IMR-90 (cell line): ENCODE measurements at regions not wholly inside any gene's neighbourhood (a gene's known extent, or its start where the extent isn't known, plus 50 kb on each side); places are given as distances from the start of the nearest gene placed in this dataset.

Experiments
- MAZ ChIP-seq: IDR thresholded peaks from 2 replicates; pipeline ENCODE4 v1.6.1; 2012; ENCODE audit warnings: low read depth, mild to moderate bottlenecking, low read length, improper control_type of control experiment, moderate library complexity, borderline replicate concordance
- POLR2A ChIP-seq: IDR thresholded peaks from 2 replicates; pipeline ENCODE4 v1.6.1; 2012; ENCODE audit warnings: mild to moderate bottlenecking, low read depth, low read length
- RAD21 ChIP-seq: IDR thresholded peaks from 2 replicates; pipeline ENCODE4 v1.6.1; 2012; ENCODE audit warnings: low read length, improper control_type of control experiment
- RCOR1 ChIP-seq: IDR thresholded peaks from 2 replicates; pipeline ENCODE4 v1.6.1; 2012; ENCODE audit warnings: mild to moderate bottlenecking, low read length, improper control_type of control experiment; ENCODE audit not compliant: insufficient replicate concordance
- SMC3 ChIP-seq: fragments of 150-350 bp; IDR thresholded peaks from 2 replicates; pipeline ENCODE4 v1.6.1; 2016; ENCODE audit warnings: low read depth, mild to moderate bottlenecking, antibody characterized with exemption, low read length, moderate library complexity
- TF ChIP-seq, protein P1 (sequence below): conservative IDR thresholded peaks from 2 replicates; pipeline ENCODE4 v1.5.1; 2012; ENCODE audit warnings: mild to moderate bottlenecking, low read depth, low read length, improper control_type of control experiment
- TF ChIP-seq, protein P2 (sequence below): fragments of 150-350 bp; IDR thresholded peaks from 2 replicates; pipeline ENCODE4 v1.6.1; 2017; ENCODE audit warnings: mild to moderate bottlenecking, antibody characterized with exemption, low read length, low read depth

DNA sequence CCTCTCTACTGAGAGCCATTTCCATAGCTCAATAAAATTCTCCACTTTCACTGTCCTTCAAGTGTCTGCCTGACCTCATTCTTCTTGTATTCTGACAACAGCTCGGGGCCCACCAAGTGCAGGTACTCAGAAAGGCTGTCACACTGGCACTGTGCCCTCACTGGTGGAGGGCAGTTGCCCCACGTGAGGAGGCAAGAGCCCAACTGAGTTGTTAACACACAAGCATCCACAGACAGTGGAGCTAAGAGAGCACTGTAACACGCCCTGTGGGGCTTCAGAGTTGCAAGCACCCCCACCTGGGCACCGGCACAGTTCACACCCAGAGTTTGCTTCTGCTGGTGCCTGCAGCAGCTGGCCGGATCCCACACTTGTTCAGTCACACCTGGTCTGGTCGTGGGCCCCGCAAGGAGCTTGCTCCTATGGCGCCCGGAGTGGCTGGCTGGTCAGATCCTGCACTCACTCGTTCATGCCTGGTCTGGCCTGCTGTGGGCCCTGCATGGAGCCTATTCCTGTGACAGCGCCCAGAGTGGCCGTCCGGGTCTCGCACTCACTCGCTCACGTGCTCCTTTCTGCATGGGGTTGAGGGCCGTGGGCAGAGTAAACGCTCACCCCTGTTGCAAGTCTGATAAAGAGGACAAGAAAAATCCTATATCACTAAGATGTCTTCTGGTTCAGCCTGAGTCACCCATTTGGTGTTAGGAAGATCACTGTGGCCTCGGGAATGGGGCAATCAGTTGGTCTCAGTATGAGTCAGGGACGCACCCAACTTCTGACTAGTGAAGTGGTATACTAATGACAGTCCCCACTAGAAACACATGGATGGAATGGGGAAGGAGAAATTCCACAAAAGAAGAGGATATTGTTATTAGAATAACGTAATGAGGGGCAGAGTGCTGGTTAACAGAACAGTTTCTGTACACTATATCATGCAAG is 87.0 kb upstream of the CCNH start:
- TF ChIP-seq RAD21 (no peak), RCOR1 (no peak), POLR2A (no peak), MAZ (no peak), SMC3 (no peak)
- TF ChIP-seq, protein P1, sequence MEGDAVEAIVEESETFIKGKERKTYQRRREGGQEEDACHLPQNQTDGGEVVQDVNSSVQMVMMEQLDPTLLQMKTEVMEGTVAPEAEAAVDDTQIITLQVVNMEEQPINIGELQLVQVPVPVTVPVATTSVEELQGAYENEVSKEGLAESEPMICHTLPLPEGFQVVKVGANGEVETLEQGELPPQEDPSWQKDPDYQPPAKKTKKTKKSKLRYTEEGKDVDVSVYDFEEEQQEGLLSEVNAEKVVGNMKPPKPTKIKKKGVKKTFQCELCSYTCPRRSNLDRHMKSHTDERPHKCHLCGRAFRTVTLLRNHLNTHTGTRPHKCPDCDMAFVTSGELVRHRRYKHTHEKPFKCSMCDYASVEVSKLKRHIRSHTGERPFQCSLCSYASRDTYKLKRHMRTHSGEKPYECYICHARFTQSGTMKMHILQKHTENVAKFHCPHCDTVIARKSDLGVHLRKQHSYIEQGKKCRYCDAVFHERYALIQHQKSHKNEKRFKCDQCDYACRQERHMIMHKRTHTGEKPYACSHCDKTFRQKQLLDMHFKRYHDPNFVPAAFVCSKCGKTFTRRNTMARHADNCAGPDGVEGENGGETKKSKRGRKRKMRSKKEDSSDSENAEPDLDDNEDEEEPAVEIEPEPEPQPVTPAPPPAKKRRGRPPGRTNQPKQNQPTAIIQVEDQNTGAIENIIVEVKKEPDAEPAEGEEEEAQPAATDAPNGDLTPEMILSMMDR = no peak
- TF ChIP-seq, protein P2, sequence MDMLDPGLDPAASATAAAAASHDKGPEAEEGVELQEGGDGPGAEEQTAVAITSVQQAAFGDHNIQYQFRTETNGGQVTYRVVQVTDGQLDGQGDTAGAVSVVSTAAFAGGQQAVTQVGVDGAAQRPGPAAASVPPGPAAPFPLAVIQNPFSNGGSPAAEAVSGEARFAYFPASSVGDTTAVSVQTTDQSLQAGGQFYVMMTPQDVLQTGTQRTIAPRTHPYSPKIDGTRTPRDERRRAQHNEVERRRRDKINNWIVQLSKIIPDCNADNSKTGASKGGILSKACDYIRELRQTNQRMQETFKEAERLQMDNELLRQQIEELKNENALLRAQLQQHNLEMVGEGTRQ = no peak
